Activated CD4-positive, alpha-beta T cell treated with anti-CD3 and anti-CD28 coated beads for 36 hours (primary cell): ENCODE measurements at regions not wholly inside any gene's neighbourhood (a gene's known extent, or its start where the extent isn't known, plus 50 kb on each side); places are given as distances from the start of the nearest gene placed in this dataset.

Experiments used
- ATAC-seq: fragments of 200-7000 bp; cut with Tn5 transposase; one replicate; pipeline ENCODE4 v1.10.0; 2021; ENCODE audit warnings: mild to moderate bottlenecking, moderate library complexity
- CTCF ChIA-PET: fragments of 350-600 bp; sonication (Branson Sonifier 250); formaldehyde crosslinking; loops from one replicate; lab custom pipeline; 2021; ENCODE audit warnings: antibody characterized with exemption; lab: Charles Lee
- POLR2A ChIA-PET: fragments of 350-600 bp; sonication (Branson Sonifier 250); formaldehyde crosslinking; loops from one replicate; lab custom pipeline; 2021; ENCODE audit warnings: antibody characterized with exemption, inconsistent platforms; lab: Charles Lee
- DNase-seq: peaks from one replicate; pipeline ENCODE4 v3.0.0-alpha.2; 2020
- H3K27ac Mint-ChIP-seq: one replicate; pipeline ENCODE4 v1.8.0; 2021; ENCODE audit warnings: mixed read lengths
- H3K27me3 Mint-ChIP-seq: one replicate; pipeline ENCODE4 v1.8.0; 2021; ENCODE audit warnings: mixed read lengths
- H3K36me3 Mint-ChIP-seq: one replicate; pipeline ENCODE4 v1.8.0; 2021; ENCODE audit warnings: low read depth, mixed read lengths
- H3K4me1 Mint-ChIP-seq: one replicate; pipeline ENCODE4 v1.8.0; 2021; ENCODE audit warnings: mixed read lengths
- H3K4me3 Mint-ChIP-seq: one replicate; pipeline ENCODE4 v1.8.0; 2021; ENCODE audit warnings: mild to moderate bottlenecking, moderate library complexity, mixed read lengths
- H3K9me3 Mint-ChIP-seq: one replicate; pipeline ENCODE4 v1.8.0; 2021; ENCODE audit warnings: low read depth, mixed read lengths
- intact Hi-C, 2 experiments: fragments of 100-400 bp; cut with DNase I in 1 of 2; cut with micrococcal nuclease in 1 of 2; formaldehyde crosslinking; loops; one replicate each; pipeline versions ENCODE4 v1.14.2 to v1.15.1; 2022 to 2024; cut with DNase I, micrococcal nuclease

DNA sequence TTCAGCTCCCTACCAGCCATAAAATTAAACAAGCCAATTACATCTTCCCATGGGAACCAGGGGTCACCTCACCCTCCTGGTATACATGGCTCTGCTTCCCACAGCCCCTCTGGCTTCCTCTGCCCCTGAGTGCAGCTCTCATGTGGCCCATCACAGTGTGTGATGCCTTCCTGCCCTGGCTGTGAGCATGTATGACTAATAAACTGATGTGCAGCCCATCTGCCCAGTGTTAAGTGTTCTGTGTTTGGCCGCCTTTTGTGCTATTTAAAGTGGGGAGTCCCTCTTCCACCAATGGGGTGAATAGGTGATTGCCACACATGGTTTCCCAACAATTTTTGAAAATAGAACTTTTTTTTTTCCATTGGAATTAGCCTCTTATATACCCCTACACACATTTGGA is 87.7 kb upstream of the PIEZO2 start:
- Mint-ChIP-seq H3K9me3 (no peaks in the 10 kb centered on the region), H3K27ac (no peak overlapping the region), H3K4me1 (no peaks in the 10 kb centered on the region), H3K27me3 (peaks cover 4% of the 10 kb centered on the region), H3K36me3 (no peaks in the 10 kb centered on the region), H3K4me3 (no peak overlapping the region)
- intact Hi-C loops, result no loop called here
- no peak for ATAC-seq
- no peak for DNase-seq
- ChIA-PET CTCF (no interaction called here), POLR2A (no interaction called here)

DNA sequence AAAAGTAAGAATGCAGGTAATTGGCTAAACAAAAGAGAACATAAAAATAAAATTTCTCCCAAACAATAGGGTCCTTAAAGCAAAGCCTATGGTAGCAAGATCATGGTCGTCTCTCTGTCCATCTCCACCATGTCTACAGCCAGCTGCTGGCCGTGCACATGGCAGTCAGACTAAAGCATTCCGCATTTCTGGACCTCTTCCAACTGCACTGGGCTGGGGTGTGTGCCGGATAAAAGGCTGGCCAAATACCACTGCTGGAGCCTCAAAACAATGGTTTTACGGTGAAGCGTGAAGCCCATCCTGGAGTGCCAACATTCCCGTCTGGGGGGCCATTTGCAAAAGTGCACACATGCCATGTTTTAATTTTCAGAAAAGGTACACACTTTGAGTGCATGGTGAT is 74.8 kb upstream of the PIEZO2 start:
- Mint-ChIP-seq H3K36me3 (no peaks in the 10 kb centered on the region), H3K27ac (no peak overlapping the region), H3K4me1 (no peaks in the 10 kb centered on the region), H3K4me3 (no peak overlapping the region), H3K9me3 (peaks cover 3% of the 10 kb centered on the region), H3K27me3 (no peaks in the 10 kb centered on the region)
- DNase-seq, result no peak
- intact Hi-C loops, result no loop called here
- POLR2A ChIA-PET, result no interaction called here
- CTCF ChIA-PET, result no interaction called here
- ATAC-seq, result no peak

DNA sequence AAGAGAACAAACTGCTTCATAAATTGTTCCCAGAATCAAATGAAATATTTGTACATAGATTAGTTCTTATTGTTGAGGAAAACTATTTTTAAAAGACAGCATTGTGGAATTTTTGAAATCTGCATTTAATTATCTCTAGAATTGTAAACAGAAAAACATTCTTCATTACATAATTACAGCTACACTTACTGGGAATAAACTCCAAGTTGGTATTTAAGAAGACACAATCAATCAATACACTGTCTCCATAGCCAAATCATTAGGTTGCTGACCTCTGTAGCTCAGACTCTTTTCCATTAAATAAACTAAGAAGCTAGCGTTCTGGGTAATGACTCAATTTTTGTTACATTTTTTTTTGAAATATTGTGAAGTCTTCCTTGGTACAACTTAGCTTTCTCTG is 70.2 kb upstream of the PIEZO2 start:
- no peak for ATAC-seq
- H3K36me3 Mint-ChIP-seq, result no peaks in the 10 kb centered on the region
- CTCF ChIA-PET, result no interaction called here
- H3K27ac Mint-ChIP-seq, result no peak overlapping the region
- H3K27me3 Mint-ChIP-seq, result peaks cover 3% of the 10 kb centered on the region
- no peak for DNase-seq
- no peaks in the 10 kb centered on the region for H3K4me1 Mint-ChIP-seq
- POLR2A ChIA-PET, result no interaction called here
- no peak overlapping the region for H3K4me3 Mint-ChIP-seq
- peaks cover 3% of the 10 kb centered on the region for H3K9me3 Mint-ChIP-seq
- intact Hi-C loops, result loop anchor here in 1 of 2 experiments (10.0 kb wide), 1 partner anchor 65 kb away; no protein-coding TSS in a partner anchor

DNA sequence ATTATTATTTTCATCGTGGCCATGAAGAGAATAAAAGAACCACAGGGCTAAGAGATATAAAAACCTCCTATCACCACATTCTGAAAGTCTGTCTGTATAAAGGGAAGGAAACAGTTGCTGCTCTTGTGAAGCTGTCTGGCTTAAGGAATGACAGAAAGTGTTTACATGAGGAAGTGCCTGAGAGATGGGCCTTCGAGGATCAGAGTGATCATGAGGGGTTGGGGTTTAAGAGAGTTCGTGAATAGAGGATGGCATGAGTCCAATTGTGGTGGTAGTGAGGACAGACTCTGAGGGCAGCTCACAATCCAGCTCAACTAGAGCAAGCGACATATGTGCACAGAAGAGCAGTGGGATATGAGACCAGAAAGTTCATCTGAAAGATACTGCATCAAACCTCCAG is 65.8 kb upstream of the PIEZO2 start:
- Mint-ChIP-seq H3K9me3 (no peaks in the 10 kb centered on the region), H3K4me3 (no peak overlapping the region), H3K27ac (no peak overlapping the region), H3K4me1 (no peaks in the 10 kb centered on the region), H3K27me3 (peaks cover 3% of the 10 kb centered on the region), H3K36me3 (no peaks in the 10 kb centered on the region)
- CTCF ChIA-PET, result interaction anchor here (0.7 kb wide), 1 partner anchor 788 kb away, joined by 4 read pairs; no protein-coding TSS in a partner anchor
- intact Hi-C loops, result loop anchor here in 1 of 2 experiments (10.0 kb wide), 1 partner anchor 60 kb away; no protein-coding TSS in a partner anchor
- POLR2A ChIA-PET, result no interaction called here
- DNase-seq, result no peak
- no peak for ATAC-seq

DNA sequence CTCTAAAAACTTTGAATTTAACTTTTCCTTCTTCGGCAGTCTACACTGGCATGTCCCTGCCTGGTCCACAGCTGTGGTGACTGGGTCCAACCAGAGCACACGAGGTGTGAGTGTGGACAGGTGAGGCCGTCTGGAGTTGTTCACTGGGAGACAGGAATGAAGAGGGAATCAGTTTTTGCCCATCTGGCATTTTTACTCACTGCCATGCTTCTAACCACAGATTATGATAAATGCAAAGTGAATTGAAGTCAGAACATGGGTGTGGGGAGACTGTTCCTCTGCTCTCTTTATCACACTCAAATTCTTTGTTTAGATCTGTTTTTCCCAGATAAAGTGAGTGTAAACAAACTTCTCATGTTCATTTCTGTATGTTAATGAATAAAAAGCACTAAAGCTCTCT is 54.7 kb upstream of the PIEZO2 start:
- Mint-ChIP-seq H3K4me1 (no peaks in the 10 kb centered on the region), H3K36me3 (no peaks in the 10 kb centered on the region), H3K27me3 (peaks cover 7% of the 10 kb centered on the region), H3K4me3 (no peak overlapping the region), H3K9me3 (no peaks in the 10 kb centered on the region), H3K27ac (no peak overlapping the region)
- ATAC-seq (no peak), DNase-seq (no peak)
- POLR2A ChIA-PET, result no interaction called here
- CTCF ChIA-PET, result no interaction called here
- intact Hi-C loops, result no loop called here

DNA sequence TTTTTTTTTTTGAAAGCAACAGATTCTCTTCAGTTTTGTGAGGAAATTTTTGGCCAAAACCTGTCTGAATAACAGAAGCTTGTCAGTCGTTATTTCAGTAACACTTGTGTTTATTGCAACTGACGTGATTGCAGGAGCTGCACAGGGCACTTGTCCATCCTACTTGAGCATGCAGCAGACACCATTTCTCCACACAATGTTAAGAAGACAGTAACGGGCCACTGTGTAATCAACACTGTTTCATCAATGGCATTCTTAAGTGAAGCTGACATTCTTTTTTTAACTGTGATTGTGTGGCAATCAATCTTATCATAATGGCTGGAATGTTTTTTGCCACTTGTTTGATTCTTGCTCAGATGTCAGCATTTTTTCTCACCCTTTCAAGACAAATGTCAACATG is 50.1 kb upstream of the PIEZO2 start:
- CTCF ChIA-PET, result interaction anchor here (0.8 kb wide), 1 partner anchor 348 kb away, joined by 5 read pairs; no protein-coding TSS in a partner anchor
- Mint-ChIP-seq H3K27me3 (peaks cover 2% of the 10 kb centered on the region), H3K36me3 (no peaks in the 10 kb centered on the region), H3K27ac (no peak overlapping the region), H3K9me3 (no peaks in the 10 kb centered on the region), H3K4me1 (no peaks in the 10 kb centered on the region), H3K4me3 (no peak overlapping the region)
- DNase-seq (no peak), ATAC-seq (no peak)
- intact Hi-C loops, result no loop called here
- POLR2A ChIA-PET, result no interaction called here
